ENCODE measurements at regions not wholly inside any gene's neighbourhood (a gene's known extent, or its start where the extent isn't known, plus 50 kb on each side); places are given as distances from the start of the nearest gene placed in this dataset.
A peak's percentile ranks its signal among the peaks of the same experiment; 100 is the strongest.

GRCh38 chr4:66974665-66975064 is 570.6 kb downstream of the CENPC start:
- Histone ChIP-seq H3K4me2 (ENCODE audit: low read length) (no peak overlapping the region), H3K4me3 (ENCODE audit: insufficient read depth, low read depth, low read length) (no peak overlapping the region), H4K20me1 (ENCODE audit: insufficient read depth, low read length) (no peaks in the 10 kb centered on the region), H3K27me3 (ENCODE audit: insufficient read depth, low read length) (no peaks in the 10 kb centered on the region), H3K4me1 (ENCODE audit: insufficient read depth, low read length) (no peaks in the 10 kb centered on the region), H3K27ac (ENCODE audit: low read depth, low read length) (no peak overlapping the region), H3K36me3 (ENCODE audit: insufficient read depth, low read length) (no peaks in the 10 kb centered on the region), H2AFZ (ENCODE audit: low read depth, low read length) (no peak overlapping the region), H3K9ac (ENCODE audit: low read length) (no peak overlapping the region), H3K9me3 (ENCODE audit: insufficient read depth, low read depth, low read length) (no peaks in the 10 kb centered on the region), H3K79me2 (ENCODE audit: insufficient read depth, low read length) (no peaks in the 10 kb centered on the region)
- Mint-ChIP-seq H3K9me3 (ENCODE audit: unreplicated experiment) (no peaks in the 10 kb centered on the region), H3K36me3 (ENCODE audit: low read depth, unreplicated experiment) (no peaks in the 10 kb centered on the region), H3K27me3 (ENCODE audit: low read depth, unreplicated experiment) (no peaks in the 10 kb centered on the region), H3K27ac (ENCODE audit: unreplicated experiment) (peak overlapping the region; percentile 28), H3K4me3 (ENCODE audit: unreplicated experiment) (no peak overlapping the region), H3K4me1 (ENCODE audit: low read depth, unreplicated experiment) (peaks cover 5% of the 10 kb centered on the region)
- no peak for TF ChIP-seq CTCF (IDR thresholded peaks at IDR 0.05; ENCODE audit: insufficient read depth, low read depth, low read length)
- TF ChIP-seq EZH2 (IDR thresholded peaks at IDR 0.05; ENCODE audit: insufficient read depth, low read length): no peak
- no peak for FAIRE-seq
- DNase-seq (ENCODE audit: low read depth): peak; percentile 27

- Mint-ChIP-seq H3K9me3 (ENCODE audit: unreplicated experiment) (peaks cover 3% of the 10 kb centered on the region), H3K27me3 (ENCODE audit: low read depth, unreplicated experiment) (no peaks in the 10 kb centered on the region)
- FAIRE-seq: no peak
Observed at GRCh38 chr4:66972087-66972486, 573.2 kb downstream of the CENPC start.

More at GRCh38 chr4:66972087-66972486, 573.2 kb downstream of the CENPC start:
- Histone ChIP-seq H3K9me3 (ENCODE audit: insufficient read depth, low read depth, low read length) (no peaks in the 10 kb centered on the region), H3K9ac (ENCODE audit: low read length) (no peak overlapping the region), H3K4me3 (ENCODE audit: insufficient read depth, low read depth, low read length) (no peak overlapping the region), H3K27me3 (ENCODE audit: insufficient read depth, low read length) (no peaks in the 10 kb centered on the region), H3K36me3 (ENCODE audit: insufficient read depth, low read length) (no peaks in the 10 kb centered on the region), H3K4me2 (ENCODE audit: low read length) (no peak overlapping the region), H2AFZ (ENCODE audit: low read depth, low read length) (no peak overlapping the region), H3K79me2 (ENCODE audit: insufficient read depth, low read length) (no peaks in the 10 kb centered on the region), H3K4me1 (ENCODE audit: insufficient read depth, low read length) (no peaks in the 10 kb centered on the region), H4K20me1 (ENCODE audit: insufficient read depth, low read length) (no peaks in the 10 kb centered on the region), H3K27ac (ENCODE audit: low read depth, low read length) (no peak overlapping the region)
- DNase-seq (ENCODE audit: low read depth): peak; percentile 1
- no peak overlapping the region for H3K27ac Mint-ChIP-seq (ENCODE audit: unreplicated experiment)
- H3K36me3 Mint-ChIP-seq (ENCODE audit: low read depth, unreplicated experiment): no peaks in the 10 kb centered on the region
- no peak overlapping the region for H3K4me3 Mint-ChIP-seq (ENCODE audit: unreplicated experiment)
- H3K4me1 Mint-ChIP-seq (ENCODE audit: low read depth, unreplicated experiment): peaks cover 5% of the 10 kb centered on the region
- TF ChIP-seq CTCF (IDR thresholded peaks at IDR 0.05; ENCODE audit: insufficient read depth, low read depth, low read length): no peak
- TF ChIP-seq EZH2 (IDR thresholded peaks at IDR 0.05; ENCODE audit: insufficient read depth, low read length): no peak

Data from astrocyte (in vitro differentiated cells and primary cell).